ENCODE measurements at regions not wholly inside any gene's neighbourhood (a gene's known extent, or its start where the extent isn't known, plus 50 kb on each side); places are given as distances from the start of the nearest gene placed in this dataset.

DNA sequence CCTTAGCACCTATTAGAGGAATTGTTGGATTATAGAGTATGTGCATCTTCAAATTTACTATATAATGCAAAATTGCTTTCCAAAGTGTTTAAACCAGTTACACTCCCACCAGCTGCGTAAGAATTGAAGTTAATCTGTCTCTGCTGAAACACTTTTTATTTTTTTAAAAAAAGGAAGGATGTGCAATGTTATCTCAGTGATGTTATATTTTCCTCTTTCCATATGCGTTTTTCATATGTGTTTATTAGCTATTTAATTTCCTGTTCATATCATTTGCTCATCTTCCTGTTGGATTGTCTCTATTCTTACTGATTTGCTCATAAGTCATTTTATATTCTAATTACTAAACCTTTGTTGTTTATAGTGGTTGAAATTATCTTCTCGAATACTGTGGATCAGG lies 63.2 kb upstream of the RFX8 start:
- TF ChIP-seq POLR2A (IDR thresholded peaks at IDR 0.05; ENCODE audit: control extremely low read depth in 1 of 2, low read depth in 2 of 2, low read length in 2 of 2) (no peak), EZH2 (IDR thresholded peaks at IDR 0.05; ENCODE audit: low read depth, low read length, severe bottlenecking) (no peak), JUN (IDR thresholded peaks at IDR 0.05; ENCODE audit: low read depth, low read length) (no peak), YY1 (IDR thresholded peaks at IDR 0.05; ENCODE audit: low read depth, low read length) (no peak), RXRA (IDR thresholded peaks at IDR 0.05; ENCODE audit: insufficient read depth, low read depth, low read length) (no peak), CHD2 (IDR thresholded peaks at IDR 0.05; ENCODE audit: low read length) (no peak)
- TF ChIP-seq, protein P1, sequence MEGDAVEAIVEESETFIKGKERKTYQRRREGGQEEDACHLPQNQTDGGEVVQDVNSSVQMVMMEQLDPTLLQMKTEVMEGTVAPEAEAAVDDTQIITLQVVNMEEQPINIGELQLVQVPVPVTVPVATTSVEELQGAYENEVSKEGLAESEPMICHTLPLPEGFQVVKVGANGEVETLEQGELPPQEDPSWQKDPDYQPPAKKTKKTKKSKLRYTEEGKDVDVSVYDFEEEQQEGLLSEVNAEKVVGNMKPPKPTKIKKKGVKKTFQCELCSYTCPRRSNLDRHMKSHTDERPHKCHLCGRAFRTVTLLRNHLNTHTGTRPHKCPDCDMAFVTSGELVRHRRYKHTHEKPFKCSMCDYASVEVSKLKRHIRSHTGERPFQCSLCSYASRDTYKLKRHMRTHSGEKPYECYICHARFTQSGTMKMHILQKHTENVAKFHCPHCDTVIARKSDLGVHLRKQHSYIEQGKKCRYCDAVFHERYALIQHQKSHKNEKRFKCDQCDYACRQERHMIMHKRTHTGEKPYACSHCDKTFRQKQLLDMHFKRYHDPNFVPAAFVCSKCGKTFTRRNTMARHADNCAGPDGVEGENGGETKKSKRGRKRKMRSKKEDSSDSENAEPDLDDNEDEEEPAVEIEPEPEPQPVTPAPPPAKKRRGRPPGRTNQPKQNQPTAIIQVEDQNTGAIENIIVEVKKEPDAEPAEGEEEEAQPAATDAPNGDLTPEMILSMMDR (IDR thresholded peaks at IDR 0.05; ENCODE audit: control extremely low read depth in 1 of 3, insufficient read depth in 1 of 3, low read depth in 1 of 3, low read length in 3 of 3) = no peak

Data from H1 (cell line).